ENCODE measurements at regions not wholly inside any gene's neighbourhood (a gene's known extent, or its start where the extent isn't known, plus 50 kb on each side); places are given as distances from the start of the nearest gene placed in this dataset.
A peak's percentile ranks its signal among the peaks of the same experiment; 100 is the strongest.
"Not testable (repeated sequence)": the region's sequence is repeated elsewhere in the genome, so short reads cannot be mapped to it uniquely, and the experiment has no call there.

DNA sequence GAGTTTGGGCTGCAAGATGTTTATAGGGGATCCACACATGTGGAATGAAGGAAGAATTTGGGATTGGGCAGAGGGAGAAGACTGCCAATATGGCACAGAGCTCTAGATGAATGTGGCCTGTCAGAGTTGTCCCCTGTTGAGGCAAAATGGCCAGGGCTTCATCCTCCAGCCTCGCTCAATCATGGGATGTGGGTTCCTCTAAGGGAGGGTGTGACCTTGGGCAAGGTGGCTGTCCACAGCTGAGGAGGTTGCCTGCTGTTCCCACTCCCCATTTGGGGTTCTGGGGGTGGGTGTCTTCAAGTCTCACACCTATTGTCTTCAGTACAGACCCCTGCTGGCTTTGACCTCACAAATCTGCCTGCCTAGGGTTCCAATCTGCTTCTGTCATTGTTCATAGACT is 121.6 kb upstream of the FAM204A start:
- DNase-seq, result no peak

DNA sequence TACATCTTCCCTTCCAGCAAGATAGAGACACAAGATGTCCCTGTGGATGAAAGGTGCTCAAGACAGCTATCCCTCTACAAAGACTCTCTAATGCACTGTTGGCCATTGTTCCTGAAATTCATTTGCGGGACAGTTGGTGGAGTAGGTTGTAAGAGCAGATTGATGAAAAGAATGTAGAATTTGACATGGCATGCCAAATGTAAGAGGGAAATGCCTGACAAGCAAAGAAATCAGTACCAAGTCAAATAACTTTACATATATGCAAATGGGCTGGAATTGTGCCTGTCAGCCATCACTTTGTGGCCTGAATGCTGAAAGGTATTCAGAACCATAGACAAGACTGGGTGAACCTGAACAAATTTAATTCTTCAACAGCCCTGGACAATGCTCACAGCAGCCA is 120.3 kb upstream of the FAM204A start:
- no peak for DNase-seq

DNA sequence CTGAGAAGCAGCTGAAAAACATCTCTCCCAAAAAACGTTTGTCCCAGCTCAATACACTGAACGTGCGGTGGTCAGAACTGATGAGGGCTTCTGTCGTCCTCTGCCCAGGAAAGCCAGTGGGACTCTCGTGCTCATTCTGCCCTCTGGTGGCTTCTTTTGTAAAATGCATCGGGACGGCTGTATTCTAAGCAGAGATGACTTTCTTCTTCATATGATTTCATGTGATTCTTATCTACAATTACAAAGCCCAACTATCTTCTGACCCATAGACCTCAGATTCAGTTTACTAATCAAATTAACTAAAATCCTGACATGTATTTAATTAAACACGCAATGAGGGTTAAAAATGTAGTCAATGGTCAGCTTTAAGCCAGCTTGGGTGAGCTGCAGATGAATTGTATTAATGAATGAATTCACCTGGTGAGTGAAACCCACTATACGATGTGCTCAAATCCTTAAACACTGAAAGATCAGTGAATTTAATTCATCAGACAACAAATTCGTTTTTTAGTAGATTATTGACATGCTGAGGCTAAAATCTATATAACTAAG is 117.6 kb upstream of the FAM204A start:
- DNase-seq, result peak; percentile 57

DNA sequence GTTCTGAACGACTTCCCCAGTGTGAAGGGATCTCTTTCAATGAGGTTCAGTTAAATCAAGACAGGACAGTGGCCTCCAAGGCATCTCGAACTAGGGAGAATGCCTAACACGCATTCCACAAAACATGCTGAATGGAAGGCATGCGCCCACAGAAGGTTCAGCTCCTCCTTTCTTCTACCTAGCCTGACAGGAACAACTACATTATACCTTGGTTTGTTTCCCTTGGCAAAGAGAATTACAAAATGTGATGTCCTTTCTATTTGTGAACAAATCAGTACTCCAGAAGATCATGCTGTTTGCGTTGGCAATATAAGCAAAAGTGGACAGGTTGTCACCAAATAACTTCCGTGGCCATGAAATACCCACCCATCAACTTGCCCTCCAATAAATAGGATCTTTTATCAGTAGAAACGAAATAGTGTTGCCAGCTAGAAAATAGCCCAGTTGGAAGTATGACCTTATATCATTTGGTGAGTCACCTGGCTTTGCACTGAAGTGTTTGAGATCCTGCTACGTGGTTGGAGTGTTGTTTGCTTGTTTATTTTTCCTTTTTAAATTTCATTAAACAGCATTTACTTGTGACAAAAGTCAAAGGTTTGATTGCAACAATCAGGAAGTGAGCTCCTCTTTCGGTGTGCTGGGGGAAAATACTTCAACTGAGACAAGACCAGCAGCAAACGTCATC is 117.0 kb upstream of the FAM204A start:
- DNase-seq, result no peak

DNA sequence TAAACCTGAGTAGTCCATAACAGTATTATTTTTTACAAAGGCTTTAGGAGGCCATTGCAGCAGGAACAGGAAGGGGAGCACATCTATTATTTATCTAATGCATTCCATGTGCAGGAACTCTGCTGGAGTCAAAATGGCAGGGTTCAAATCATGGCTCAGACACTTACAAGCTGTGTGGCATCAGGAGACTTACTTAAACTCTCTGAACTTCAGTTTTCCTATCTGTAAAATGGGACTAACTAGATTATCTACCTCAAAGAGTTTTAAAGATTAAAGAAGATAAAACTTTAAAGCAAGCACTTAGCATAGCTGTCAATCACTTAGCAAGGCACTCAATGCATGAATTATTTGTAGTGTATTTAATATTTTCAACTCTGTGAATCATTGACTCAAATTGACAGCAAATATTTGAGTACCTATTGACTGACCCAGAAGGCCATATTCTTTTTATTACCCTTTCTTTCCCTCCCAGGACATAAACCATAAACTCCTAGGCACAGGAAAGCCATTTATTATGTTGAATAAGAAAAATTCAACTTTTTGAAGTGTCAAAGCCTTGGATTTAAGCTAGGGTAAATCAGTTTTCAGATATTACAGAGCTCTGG is 115.8 kb upstream of the FAM204A start:
- DNase-seq, result no peak

DNA sequence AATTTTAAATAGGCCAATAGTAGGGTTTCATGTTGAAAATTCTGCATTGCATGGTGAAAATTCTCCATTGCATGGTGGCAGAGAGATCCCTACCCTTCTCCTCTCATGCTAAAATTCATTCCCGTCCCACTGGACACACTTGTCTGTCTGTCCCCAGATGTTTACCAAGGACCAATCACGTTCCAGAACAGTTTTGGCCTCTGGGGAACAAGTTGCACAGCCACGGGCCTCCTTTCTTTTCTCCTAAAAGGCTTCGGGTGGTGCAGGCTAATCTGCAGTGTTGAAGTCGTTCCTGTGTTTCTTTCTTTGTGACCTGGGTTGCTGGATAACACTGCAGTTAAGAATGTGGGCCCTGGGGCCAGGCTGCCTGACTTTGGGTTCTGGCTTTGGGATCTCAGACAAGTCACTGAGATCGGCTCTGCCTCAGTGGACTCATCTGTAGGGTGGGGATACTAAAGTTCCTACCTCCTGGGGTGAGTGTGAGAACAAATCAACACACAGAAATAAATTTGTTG is 113.1 kb upstream of the FAM204A start:
- no peak for DNase-seq

DNA sequence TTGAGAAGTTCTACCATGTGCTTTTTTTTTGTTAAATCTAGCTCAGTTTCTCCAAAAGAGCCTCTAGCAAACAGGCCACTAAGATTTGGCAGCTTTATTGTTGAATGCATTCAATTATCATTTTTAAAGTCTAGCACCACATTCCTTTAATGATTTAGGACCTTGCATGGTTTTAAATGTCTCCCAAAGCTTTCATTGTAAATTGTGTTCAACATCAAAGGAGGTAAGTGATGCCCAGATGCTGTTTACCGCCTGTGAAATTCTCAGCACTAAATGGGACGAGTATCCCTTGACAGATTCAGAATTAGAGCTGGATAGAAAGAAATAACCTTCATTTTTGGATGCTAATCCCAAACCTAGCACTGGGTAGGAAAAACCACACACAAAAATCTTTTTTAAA is 112.1 kb upstream of the FAM204A start:
- DNase-seq, result no peak

DNA sequence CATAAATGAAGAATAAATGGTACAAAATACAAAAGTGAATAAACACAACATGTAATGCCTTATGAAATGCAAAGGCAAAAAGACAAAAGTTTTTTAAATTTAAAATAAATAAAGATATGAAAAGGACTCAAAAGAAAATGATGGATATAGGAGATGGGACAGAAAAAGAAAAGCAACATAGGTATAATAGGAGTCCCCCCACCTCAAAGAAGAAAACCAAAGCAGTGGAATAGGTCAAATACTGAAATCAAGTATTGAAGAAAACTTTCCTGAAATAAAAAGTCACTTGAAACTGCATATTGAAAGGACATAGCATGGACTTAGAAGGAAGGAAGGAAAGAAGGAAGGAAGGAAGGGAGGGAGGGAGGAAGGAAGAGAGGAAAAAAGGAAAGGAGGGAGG is 110.0 kb upstream of the FAM204A start:
- DNase-seq, result no peak

DNA sequence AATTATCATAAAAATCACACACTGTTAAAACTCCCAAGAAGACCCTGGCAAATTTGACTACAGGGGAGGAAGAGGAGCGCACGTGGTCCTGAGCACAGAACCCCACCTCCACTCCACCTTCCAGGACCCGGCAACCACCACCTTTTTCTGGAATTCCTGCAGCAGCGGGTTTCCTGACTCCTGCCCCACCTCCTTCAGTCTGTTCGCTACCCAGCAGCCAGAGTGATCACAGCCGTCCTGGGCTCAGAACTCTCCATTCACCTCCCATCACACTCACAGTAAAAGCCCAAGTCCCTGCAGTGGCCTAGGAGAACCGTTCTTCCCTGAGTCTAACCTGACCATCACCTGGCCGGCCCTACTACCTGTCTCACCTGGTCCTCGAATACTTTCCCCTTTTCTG is 107.4 kb upstream of the FAM204A start:
- no peak for DNase-seq

DNA sequence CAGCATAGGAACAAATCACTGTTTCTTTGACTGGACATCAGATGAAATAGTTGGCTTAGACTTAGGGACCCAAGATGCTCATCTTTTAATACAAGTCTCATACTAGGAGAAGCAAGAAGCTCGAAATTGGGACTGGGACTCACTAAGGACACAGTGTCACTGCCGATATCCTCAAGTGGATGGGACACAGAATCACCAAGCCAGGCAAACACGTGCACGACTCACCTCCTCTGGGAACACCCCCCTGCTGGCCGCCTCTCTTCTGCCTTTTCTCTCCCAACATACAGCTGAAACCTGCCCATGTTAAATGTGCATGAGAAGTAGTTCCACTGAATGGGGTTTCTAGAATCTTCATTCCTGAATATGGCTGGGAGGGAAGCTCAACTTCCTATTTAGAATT is 106.6 kb upstream of the FAM204A start:
- DNase-seq, result no peak

DNA sequence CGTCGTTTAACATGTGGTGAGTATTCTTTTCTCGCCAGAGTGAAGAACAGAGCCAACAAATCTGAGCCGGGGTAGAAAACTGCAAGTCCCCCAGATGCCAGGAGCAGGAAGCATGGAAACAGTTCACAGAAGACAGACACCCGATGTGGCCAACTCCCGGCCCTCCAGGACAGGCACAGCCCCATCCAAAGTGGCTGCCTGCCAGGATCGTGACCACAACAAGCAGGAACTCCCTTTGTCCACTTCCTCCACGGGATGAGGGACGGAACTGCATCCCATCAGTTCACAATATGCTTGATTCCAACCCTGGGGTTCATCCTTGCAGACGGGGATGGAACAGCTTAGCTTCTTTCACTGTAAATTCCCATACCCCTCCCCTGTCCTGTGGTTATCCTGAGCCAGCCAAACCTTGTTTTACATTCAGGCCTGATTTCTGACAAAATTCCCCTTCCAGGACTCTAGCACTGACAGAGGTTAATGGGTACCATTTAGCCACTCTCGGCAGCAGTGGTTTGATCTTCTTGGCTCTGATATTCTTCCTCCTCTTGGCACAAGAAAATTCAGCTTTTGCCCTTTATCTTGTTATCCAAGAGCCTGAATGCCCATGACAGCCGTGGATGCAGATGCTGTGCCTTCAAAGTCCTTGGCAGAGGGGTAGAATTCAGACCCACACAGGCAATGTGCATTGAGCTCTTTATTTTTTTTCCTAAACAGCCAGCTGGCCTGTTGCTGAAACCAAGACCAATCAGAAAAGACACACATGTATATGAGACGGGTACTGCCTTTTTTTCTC is 105.5 kb upstream of the FAM204A start:
- peak; percentile 40 for DNase-seq

DNA sequence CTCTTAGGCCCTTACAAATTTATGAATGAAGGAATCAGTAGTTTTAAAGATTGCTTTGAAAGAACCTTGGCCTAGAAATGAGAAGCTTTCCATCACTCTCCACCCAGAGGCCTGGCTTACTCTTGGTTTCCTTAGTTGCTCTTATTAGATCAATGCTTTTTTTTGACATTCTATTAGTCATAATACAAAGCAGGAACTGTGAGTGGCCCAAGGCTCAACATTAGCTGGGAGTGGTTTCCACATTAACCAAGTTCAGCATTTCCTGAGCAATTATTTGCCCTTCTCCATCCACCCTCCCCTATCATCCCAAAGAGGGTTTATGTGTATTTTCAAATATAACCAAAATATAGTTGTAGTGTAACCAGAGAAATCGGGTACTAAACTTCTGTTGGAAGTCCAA is 103.4 kb upstream of the FAM204A start:
- DNase-seq, result no peak

DNA sequence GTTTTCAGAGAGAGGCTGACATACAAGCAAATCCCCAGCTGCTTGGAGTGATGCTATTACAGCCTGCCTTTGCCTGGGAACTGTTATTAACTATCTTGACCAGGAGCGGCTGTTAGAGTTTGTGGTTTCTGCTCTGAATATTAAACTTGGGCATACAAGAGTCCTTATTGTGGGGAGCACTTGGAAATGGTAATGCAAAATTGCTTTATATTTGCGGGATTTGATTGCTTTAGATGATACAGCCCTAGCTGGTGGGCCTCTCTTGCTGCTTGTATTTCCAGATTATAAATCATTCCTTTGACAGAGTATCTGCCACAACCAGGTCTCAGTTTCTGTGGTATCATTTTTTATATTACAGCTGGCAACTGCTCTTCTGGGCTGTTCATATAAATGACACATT is 101.9 kb upstream of the FAM204A start:
- no peak for DNase-seq

DNA sequence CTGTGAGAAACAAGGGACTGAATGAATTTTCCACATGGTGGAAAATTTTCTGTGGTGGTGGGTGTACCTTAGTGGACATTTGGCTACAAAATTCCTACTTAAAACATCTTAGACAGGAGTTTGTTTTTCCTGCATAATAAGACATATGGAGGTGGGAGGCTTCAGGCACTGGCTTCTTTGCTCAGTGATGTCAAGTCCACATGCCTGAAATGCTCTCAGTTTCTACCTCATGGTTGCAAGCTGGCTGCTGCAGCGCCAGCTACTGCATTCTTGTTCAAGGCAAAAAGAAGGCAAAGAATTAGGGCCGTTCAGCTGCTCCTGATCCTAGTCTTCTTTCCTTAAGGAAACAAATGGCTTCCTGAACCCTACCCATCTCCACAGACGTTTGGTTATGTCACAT is 99.9 kb upstream of the FAM204A start:
- DNase-seq, result no peak

DNA sequence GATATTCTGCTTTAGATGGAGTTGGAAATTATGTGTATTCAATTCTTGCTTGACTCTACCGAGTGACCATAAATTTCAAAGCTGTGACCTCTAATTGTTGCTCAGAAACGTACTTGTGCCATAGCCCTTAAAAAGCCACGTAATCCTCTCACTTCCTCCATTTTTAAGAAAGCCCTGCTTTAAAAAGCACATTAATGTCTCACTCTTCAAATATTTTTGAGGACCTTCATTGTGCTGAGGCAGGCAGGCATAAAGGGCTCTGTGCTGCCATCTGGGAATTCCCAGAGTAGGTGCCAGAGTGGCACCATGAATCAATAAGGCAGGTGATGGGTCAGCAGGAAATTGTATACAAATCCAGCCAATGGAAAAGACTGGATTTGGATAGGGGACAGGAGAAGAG is 97.7 kb upstream of the FAM204A start:
- no peak for DNase-seq

DNA sequence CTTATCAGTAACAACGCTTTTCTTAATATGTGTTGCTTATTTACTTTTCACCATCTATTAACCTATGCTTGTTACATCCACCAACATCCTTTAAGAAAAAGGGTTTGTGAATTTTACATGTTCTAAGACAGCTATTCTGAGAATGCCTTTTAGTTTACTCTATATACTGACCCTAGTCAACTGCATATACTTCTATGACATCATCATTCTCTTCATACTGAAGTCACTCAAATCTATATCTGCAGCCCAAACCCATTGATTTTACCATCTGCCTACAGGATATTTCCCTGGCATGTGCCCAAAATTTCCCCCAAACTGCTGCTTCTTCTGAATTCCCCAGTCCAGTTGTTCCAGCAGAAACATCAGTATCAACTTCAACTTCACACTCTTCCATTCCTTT is 94.6 kb upstream of the FAM204A start:
- no peak for DNase-seq

DNA sequence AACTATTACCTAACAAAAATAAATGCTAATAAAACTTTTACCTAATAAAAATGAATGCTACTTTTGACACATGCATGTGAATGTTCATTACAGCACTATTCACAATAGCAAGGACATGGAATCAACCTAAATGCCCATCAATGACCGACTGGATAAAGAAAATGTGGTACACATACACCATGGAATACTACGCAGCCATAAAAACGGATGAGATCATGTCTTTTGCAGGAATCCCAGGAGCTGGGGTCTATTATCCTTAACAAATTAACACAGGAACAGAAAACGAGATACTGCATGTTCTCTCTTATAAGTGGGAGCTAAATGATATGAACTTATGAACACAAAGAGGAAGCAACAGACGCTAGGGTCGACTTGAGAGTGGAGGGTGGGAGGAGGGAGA is 88.1 kb upstream of the FAM204A start:
- no peak for DNase-seq

DNA sequence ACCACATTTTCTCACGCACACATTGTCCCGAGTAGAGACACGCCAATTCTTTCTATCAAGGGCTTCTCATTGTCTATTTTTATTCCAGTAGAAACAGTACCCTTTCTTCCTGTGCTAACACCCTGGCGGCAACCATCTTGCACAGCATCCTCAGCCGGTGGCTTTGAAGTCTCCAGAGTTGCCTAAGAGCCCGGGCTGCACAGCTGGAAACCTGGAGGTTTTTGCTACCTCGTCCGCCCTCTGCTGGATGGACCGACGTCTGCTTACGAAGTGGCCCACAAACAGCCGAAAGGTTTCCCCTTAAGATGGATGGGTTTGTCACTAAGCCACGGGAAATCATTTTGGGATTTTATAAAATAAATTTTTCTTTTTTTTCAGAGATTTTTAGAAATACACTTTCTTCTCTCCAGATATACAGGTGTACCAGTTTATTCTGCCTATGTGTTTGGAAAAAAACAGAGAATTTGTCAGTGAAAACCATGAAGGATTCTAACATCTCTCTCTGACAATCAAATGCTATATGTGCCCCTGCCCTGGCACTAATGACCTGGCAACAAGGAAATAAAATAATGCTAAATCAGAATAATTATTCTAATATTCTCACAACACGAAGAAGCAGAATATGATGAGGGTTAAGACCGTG is 81.8 kb upstream of the FAM204A start:
- peak; percentile 87 for DNase-seq

DNA sequence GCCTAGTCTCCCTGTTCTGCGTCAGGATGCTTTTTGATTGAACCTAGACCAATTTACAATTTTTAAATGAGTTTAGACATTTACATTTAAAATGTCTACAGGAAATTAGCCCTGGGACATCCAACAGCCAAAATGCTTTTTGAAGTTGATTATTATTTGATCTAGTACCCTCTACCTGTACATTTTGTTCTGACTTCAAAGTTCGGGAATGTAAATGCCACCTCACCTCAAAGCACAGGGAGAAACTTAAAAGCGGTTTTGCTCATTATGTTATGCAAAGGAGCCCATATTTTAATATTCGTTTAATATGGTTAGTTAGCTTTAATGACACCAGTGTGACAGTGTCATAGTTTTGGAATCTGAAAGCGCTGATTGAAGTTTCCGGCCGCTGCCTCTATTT is 80.1 kb upstream of the FAM204A start:
- no peak for DNase-seq

DNA sequence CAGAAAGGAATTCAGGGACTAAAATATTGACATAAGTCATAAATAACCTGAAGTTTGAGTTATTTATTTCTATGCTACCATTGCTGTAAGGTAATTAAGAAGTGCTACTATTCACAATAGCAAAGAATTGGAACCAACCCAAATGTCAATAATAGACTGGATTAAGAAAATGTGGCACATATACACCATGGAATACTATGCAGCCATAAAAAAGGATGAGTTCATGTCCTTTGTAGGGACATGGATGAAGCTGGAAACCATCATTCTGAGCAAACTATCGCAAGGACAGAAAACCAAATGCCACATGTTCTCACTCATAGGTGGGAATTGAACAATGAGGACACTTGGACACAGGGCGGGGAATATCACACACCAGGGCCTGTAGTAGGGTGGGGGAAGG is 77.9 kb upstream of the FAM204A start:
- not testable (repeated sequence) for DNase-seq

DNA sequence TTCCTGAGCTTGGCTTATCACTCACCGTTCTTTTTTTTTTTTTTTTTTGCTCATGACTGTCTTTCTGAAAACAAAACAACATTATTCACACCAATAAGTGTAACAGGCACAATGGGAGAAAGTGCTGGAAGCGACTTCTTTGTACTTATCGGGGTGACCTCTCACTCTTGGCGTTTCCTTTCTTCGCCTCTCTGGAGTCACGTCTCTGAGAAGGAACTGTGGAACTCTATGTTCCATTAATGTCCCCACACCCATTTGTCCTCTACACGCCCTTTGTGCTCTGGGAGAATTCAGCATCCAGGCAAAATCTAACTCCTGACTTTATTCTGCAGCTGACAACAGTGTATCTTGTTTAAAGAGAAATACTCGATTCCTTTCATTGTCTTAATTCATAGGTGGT is 70.8 kb upstream of the FAM204A start:
- no peak for DNase-seq

DNA sequence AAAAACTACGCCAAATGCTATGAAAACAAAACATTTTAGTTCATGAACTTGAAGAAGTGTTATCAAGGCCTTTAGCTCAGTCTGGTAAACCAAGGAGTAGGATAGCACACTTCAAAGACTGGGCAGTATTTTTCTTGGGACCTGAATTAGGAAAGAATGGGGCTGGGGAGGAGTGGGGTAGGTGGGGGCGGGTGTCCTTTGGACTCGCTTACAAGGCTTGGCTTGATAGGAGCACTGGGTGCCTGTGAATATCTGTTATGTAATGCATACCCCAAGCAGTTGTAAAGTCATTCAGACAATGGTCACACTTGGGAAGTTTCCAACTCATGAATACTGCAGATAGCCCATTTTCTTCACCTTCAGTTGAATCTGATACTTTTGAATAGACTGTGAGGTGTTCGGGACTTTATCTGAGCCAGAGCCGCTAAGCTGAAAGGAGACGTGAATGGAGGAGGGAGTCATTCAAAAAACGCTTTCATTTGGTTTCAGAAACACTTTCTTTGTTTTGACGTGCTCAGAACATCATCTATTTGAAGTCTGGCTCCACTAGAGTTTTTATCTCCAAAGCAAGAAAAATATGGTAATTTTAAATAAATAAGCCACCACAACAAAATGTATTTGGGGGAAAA is 70.1 kb upstream of the FAM204A start:
- DNase-seq, result no peak

DNA sequence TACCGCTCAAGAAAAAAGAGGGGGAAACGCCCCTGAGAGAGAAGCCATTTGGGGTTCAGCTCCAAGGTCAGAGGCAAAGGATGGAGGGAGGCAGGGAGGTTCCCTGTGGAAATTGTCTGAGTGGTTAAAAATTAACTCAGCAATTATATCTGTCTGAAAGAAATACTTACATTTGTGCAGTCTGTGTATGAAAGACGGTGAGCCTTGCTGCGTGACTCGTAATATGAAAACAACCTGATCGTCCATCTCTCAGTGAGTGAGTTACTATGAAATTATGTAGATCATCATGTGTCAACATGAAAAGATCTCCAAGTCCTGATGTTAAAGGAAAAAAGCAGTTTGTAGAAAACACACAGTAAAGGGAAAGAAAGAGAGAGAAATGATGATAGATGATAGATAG is 67.2 kb upstream of the FAM204A start:
- no peak for DNase-seq
